SK-N-SH treated with all-trans-retinoic acid at 6 μM for 48 hours (cell line): ENCODE measurements at regions not wholly inside any gene's neighbourhood (a gene's known extent, or its start where the extent isn't known, plus 50 kb on each side); places are given as distances from the start of the nearest gene placed in this dataset.

Experiments
- ATAC-seq: fragments of 200-7000 bp; cut with Tn5 transposase; 3 replicates; pipeline ENCODE4 v1.9.1; 2020; ENCODE audit warnings: mild to moderate bottlenecking, moderate library complexity
- ARNTL ChIP-seq: fragments of 450-650 bp; formaldehyde crosslinking; IDR thresholded peaks from 2 replicates; pipeline ENCODE4 v1.5.0; 2020; ENCODE audit warnings: low read depth, mild to moderate bottlenecking, moderate library complexity, borderline replicate concordance
- CSDC2 ChIP-seq: fragments of 250-450 bp; sonication (Bioruptor Pico); IDR thresholded peaks from 2 replicates; pipeline ENCODE4 v1.5.0; 2020; ENCODE audit warnings: mild to moderate bottlenecking, moderate library complexity
- GLIS3 ChIP-seq: fragments of 250-450 bp; sonication (Bioruptor Pico); IDR thresholded peaks from 2 replicates; pipeline ENCODE4 v1.5.0; 2020; ENCODE audit warnings: mild to moderate bottlenecking, moderate library complexity
- ISL1 ChIP-seq: fragments of 250-450 bp; sonication (Bioruptor Pico); IDR thresholded peaks from 2 replicates; pipeline ENCODE4 v2.1.2; 2022; ENCODE audit warnings: mild to moderate bottlenecking, moderate library complexity
- OSR1 ChIP-seq: fragments of 250-450 bp; sonication (Bioruptor Pico); IDR thresholded peaks from 2 replicates; pipeline ENCODE4 v1.8.0; 2022; ENCODE audit warnings: moderate library complexity, mild to moderate bottlenecking, inconsistent platforms
- PPARA ChIP-seq: fragments of 250-450 bp; sonication (Bioruptor Pico); IDR thresholded peaks from 2 replicates; pipeline ENCODE4 v1.5.0; 2020; ENCODE audit warnings: mild to moderate bottlenecking, borderline replicate concordance
- RARB ChIP-seq: fragments of 250-450 bp; sonication (Bioruptor Pico); IDR thresholded peaks from 2 replicates; pipeline ENCODE4 v1.8.0; 2021; ENCODE audit warnings: mild to moderate bottlenecking, moderate library complexity
- SNAI2 ChIP-seq: fragments of 250-450 bp; sonication (Bioruptor Pico); IDR thresholded peaks from 2 replicates; pipeline ENCODE4 v1.5.0; 2020; ENCODE audit warnings: mild to moderate bottlenecking, moderate library complexity
- TCF4 ChIP-seq: fragments of 250-450 bp; sonication (Bioruptor Pico); IDR thresholded peaks from 2 replicates; pipeline ENCODE4 v1.8.0; 2021; ENCODE audit warnings: mild to moderate bottlenecking, moderate library complexity, borderline replicate concordance
- TOX ChIP-seq: fragments of 250-450 bp; sonication (Bioruptor Pico); IDR thresholded peaks from 2 replicates; pipeline ENCODE4 v1.8.0; 2021; ENCODE audit warnings: mild to moderate bottlenecking, moderate library complexity, borderline replicate concordance
- ZC3H10 ChIP-seq: fragments of 250-450 bp; sonication (Bioruptor Pico); IDR thresholded peaks from 2 replicates; pipeline ENCODE4 v1.5.1; 2021; ENCODE audit warnings: mild to moderate bottlenecking, moderate library complexity
- ZFP3 ChIP-seq: fragments of 250-450 bp; sonication (Bioruptor Pico); IDR thresholded peaks from 2 replicates; pipeline ENCODE4 v1.5.0; 2020; ENCODE audit warnings: mild to moderate bottlenecking, moderate library complexity
- ZFP30 ChIP-seq: fragments of 450-650 bp; formaldehyde crosslinking; IDR thresholded peaks from 2 replicates; pipeline ENCODE4 v1.5.0; 2022; ENCODE audit warnings: mild to moderate bottlenecking, moderate library complexity
- ZNF565 ChIP-seq: fragments of 450-650 bp; formaldehyde crosslinking; conservative IDR thresholded peaks from 2 replicates; pipeline ENCODE4 v1.5.0; 2020; ENCODE audit warnings: low read depth, mild to moderate bottlenecking, moderate library complexity
- ZNF70 ChIP-seq: fragments of 450-650 bp; formaldehyde crosslinking; IDR thresholded peaks from 2 replicates; pipeline ENCODE4 v1.5.0; 2020; ENCODE audit warnings: mild to moderate bottlenecking, moderate library complexity
- ZNF8 ChIP-seq: fragments of 450-650 bp; formaldehyde crosslinking; IDR thresholded peaks from 2 replicates; pipeline ENCODE4 v1.5.0; 2020; ENCODE audit warnings: mild to moderate bottlenecking, moderate library complexity
- TF ChIP-seq, protein P1 (sequence below): fragments of 250-450 bp; sonication (Bioruptor Pico); IDR thresholded peaks from 2 replicates; pipeline ENCODE4 v1.8.0; 2020; ENCODE audit warnings: mild to moderate bottlenecking, moderate library complexity, borderline replicate concordance
- TF ChIP-seq, protein P2 (sequence below): fragments of 250-450 bp; sonication (Bioruptor Pico); IDR thresholded peaks from 2 replicates; pipeline ENCODE4 v1.5.0; 2020; ENCODE audit warnings: mild to moderate bottlenecking, moderate library complexity
- TF ChIP-seq, protein P3 (sequence below): fragments of 250-450 bp; sonication (Bioruptor Pico); IDR thresholded peaks from 2 replicates; pipeline ENCODE4 v1.8.0; 2021; ENCODE audit warnings: low read depth, mild to moderate bottlenecking, moderate library complexity, borderline replicate concordance
- TF ChIP-seq, protein P4 (sequence below): fragments of 250-450 bp; sonication (Bioruptor Pico); IDR thresholded peaks from 2 replicates; pipeline ENCODE4 v1.5.1; 2021; ENCODE audit warnings: mild to moderate bottlenecking, moderate library complexity
- TF ChIP-seq, protein P5 (sequence below): fragments of 250-450 bp; sonication (Bioruptor Pico); IDR thresholded peaks from 2 replicates; pipeline ENCODE4 v1.5.1; 2020; ENCODE audit warnings: low read depth, mild to moderate bottlenecking, moderate library complexity

DNA sequence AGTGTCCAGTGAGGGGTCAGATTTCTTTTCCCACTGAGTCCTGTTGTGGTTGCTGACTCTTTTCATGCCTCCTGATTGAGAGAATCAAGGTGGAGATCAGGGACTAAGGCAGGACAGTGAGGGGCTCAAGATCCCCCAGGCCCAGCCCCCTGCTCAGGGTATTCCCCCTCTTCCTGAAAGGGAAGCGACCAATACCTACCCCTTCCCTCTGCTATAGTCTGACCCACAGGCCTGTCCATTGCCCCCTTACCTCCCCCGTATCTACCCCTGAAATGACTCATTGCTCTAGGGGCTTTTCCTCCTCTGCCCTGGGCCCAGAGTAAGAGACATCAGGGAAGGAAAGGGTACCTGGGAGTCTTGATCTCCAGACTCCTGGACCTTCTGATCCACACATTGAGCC is 1320.5 kb downstream of the UQCRFS1 start:
- ATAC-seq = no peak
- TF ChIP-seq GLIS3 (CRISPR knock-in tag) = no peak
- TF ChIP-seq, protein P1, sequence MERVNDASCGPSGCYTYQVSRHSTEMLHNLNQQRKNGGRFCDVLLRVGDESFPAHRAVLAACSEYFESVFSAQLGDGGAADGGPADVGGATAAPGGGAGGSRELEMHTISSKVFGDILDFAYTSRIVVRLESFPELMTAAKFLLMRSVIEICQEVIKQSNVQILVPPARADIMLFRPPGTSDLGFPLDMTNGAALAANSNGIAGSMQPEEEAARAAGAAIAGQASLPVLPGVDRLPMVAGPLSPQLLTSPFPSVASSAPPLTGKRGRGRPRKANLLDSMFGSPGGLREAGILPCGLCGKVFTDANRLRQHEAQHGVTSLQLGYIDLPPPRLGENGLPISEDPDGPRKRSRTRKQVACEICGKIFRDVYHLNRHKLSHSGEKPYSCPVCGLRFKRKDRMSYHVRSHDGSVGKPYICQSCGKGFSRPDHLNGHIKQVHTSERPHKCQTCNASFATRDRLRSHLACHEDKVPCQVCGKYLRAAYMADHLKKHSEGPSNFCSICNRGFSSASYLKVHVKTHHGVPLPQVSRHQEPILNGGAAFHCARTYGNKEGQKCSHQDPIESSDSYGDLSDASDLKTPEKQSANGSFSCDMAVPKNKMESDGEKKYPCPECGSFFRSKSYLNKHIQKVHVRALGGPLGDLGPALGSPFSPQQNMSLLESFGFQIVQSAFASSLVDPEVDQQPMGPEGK (CRISPR knock-in tag) = no peak
- no peak for TF ChIP-seq ZNF565 (CRISPR knock-in tag)
- TF ChIP-seq RARB (CRISPR knock-in tag) = no peak
- no peak for TF ChIP-seq TOX (CRISPR knock-in tag)
- TF ChIP-seq, protein P2, sequence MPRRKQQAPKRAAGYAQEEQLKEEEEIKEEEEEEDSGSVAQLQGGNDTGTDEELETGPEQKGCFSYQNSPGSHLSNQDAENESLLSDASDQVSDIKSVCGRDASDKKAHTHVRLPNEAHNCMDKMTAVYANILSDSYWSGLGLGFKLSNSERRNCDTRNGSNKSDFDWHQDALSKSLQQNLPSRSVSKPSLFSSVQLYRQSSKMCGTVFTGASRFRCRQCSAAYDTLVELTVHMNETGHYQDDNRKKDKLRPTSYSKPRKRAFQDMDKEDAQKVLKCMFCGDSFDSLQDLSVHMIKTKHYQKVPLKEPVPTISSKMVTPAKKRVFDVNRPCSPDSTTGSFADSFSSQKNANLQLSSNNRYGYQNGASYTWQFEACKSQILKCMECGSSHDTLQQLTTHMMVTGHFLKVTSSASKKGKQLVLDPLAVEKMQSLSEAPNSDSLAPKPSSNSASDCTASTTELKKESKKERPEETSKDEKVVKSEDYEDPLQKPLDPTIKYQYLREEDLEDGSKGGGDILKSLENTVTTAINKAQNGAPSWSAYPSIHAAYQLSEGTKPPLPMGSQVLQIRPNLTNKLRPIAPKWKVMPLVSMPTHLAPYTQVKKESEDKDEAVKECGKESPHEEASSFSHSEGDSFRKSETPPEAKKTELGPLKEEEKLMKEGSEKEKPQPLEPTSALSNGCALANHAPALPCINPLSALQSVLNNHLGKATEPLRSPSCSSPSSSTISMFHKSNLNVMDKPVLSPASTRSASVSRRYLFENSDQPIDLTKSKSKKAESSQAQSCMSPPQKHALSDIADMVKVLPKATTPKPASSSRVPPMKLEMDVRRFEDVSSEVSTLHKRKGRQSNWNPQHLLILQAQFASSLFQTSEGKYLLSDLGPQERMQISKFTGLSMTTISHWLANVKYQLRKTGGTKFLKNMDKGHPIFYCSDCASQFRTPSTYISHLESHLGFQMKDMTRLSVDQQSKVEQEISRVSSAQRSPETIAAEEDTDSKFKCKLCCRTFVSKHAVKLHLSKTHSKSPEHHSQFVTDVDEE (CRISPR knock-in tag) = no peak
- TF ChIP-seq ZNF8 (CRISPR knock-in tag) = no peak
- no peak for TF ChIP-seq TCF4 (CRISPR knock-in tag)
- TF ChIP-seq SNAI2 = no peak
- TF ChIP-seq ARNTL (CRISPR knock-in tag) = no peak
- TF ChIP-seq, protein P3, sequence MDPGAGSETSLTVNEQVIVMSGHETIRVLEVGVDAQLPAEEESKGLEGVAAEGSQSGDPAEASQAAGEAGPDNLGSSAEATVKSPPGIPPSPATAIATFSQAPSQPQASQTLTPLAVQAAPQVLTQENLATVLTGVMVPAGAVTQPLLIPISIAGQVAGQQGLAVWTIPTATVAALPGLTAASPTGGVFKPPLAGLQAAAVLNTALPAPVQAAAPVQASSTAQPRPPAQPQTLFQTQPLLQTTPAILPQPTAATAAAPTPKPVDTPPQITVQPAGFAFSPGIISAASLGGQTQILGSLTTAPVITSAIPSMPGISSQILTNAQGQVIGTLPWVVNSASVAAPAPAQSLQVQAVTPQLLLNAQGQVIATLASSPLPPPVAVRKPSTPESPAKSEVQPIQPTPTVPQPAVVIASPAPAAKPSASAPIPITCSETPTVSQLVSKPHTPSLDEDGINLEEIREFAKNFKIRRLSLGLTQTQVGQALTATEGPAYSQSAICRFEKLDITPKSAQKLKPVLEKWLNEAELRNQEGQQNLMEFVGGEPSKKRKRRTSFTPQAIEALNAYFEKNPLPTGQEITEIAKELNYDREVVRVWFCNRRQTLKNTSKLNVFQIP (CRISPR knock-in tag) = no peak
- TF ChIP-seq, protein P4, sequence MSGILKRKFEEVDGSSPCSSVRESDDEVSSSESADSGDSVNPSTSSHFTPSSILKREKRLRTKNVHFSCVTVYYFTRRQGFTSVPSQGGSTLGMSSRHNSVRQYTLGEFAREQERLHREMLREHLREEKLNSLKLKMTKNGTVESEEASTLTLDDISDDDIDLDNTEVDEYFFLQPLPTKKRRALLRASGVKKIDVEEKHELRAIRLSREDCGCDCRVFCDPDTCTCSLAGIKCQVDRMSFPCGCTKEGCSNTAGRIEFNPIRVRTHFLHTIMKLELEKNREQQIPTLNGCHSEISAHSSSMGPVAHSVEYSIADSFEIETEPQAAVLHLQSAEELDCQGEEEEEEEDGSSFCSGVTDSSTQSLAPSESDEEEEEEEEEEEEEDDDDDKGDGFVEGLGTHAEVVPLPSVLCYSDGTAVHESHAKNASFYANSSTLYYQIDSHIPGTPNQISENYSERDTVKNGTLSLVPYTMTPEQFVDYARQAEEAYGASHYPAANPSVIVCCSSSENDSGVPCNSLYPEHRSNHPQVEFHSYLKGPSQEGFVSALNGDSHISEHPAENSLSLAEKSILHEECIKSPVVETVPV (CRISPR knock-in tag) = no peak
- TF ChIP-seq, protein P5, sequence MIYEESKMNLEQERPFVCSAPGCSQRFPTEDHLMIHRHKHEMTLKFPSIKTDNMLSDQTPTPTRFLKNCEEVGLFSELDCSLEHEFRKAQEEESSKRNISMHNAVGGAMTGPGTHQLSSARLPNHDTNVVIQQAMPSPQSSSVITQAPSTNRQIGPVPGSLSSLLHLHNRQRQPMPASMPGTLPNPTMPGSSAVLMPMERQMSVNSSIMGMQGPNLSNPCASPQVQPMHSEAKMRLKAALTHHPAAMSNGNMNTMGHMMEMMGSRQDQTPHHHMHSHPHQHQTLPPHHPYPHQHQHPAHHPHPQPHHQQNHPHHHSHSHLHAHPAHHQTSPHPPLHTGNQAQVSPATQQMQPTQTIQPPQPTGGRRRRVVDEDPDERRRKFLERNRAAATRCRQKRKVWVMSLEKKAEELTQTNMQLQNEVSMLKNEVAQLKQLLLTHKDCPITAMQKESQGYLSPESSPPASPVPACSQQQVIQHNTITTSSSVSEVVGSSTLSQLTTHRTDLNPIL (CRISPR knock-in tag) = no peak
- TF ChIP-seq ZFP3 (CRISPR knock-in tag) = no peak
- TF ChIP-seq ZC3H10 = no peak
- no peak for TF ChIP-seq ZNF70 (CRISPR knock-in tag)
- no peak for TF ChIP-seq CSDC2 (CRISPR knock-in tag)
- no peak for TF ChIP-seq ZFP30 (CRISPR knock-in tag)
- TF ChIP-seq OSR1 = no peak

DNA sequence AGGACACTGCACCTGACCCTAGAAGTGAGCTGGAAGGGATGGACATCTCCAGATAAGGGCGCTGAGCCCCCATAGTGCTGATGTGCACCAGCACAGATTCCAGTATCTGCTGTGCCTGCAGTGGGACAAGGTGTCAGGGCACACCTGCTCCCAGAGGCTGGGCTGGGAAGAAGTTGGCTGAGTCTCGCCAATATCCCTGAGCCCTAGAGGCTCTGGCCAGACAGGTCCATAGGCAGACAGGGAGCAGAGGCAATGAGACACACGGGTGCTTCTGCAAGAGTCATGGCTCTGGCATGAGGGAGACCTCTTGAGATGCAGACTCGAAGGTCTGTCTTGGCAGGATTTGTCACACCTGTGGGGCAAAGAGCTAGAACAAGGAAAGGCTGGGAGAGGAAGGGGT is 1321.5 kb downstream of the UQCRFS1 start:
- no peak for ATAC-seq
- TF ChIP-seq ZNF8 (CRISPR knock-in tag) (no peak), ZFP30 (CRISPR knock-in tag) (no peak), SNAI2 (no peak), ZC3H10 (no peak), OSR1 (no peak), ZNF565 (CRISPR knock-in tag) (no peak), ARNTL (CRISPR knock-in tag) (no peak), CSDC2 (CRISPR knock-in tag) (no peak), TOX (CRISPR knock-in tag) (no peak), RARB (CRISPR knock-in tag) (no peak), PPARA (CRISPR knock-in tag) (no peak), TCF4 (CRISPR knock-in tag) (no peak), ZNF70 (CRISPR knock-in tag) (no peak), ISL1 (no peak)
- TF ChIP-seq, protein P3 (CRISPR knock-in tag) = no peak
- TF ChIP-seq, protein P1 (CRISPR knock-in tag) = no peak
- TF ChIP-seq, protein P2 (CRISPR knock-in tag) = no peak
